ENCODE measurements at regions not wholly inside any gene's neighbourhood (a gene's known extent, or its start where the extent isn't known, plus 50 kb on each side); places are given as distances from the start of the nearest gene placed in this dataset.
A peak's percentile ranks its signal among the peaks of the same experiment; 100 is the strongest.
"Not testable (repeated sequence)": the region's sequence is repeated elsewhere in the genome, so short reads cannot be mapped to it uniquely, and the experiment has no call there.

DNA sequence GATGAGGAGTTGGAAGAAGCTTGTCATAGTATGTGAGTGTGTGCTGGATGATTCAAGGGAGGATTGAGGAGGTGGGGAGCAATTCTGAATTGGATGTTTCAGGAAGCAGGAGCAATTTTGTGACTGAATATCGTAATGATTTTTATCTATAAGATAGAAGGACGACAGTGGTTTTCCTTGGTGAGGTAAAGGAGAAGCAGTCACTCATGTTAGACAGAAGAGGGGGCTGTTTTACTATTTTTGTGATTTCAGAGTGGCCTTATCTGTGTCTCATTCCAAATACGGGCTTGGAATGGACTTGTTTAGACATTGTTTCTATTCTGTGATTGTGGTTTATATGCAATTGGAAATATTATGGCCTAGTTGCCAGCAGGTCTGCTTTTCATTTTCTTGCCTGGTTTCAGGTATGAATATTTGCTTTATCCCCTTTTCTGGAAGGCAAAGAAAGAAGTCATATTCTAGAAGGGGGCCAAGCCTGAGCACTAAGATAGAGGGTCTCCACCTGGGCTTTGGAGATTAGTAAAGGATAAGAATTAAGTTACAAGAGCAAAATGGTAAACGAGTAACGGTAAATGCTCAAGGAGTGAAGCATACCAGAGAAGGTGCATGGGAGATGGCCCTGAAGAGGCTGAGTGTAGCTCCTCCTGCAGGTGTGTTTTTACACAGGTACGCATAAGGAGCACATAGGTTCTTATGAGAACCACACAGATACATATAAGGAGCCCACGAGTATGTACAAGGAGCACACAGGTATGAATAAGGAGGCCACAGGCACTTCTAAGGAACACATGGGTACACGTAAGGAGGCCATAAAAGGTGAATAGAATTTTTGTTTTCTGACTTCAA, 124.6 kb upstream of the KCNAB1 start:
- no peak for DNase-seq

GRCh38 chr3:155996882-155997281, 123.5 kb upstream of the KCNAB1 start:
- no peak for DNase-seq

DNA sequence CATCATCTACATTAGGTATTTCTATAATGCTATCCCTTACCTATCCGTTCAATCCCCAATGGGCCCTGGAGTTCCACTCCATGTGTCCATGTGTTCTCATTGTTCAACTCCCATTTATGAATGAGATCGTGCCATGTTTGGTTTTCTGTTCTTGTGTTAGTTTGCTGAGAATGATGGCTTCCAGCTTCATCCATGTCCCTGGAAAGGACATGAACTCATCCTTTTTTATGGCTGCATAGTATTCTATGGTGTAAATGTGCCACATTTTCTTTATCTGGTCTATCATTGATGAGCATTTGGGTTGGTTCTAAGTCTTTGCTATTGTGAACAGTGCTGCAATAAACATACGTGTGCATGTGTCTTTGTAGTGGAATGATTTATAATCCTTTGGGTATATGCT, 122.2 kb upstream of the KCNAB1 start:
- not testable (repeated sequence) for DNase-seq

DNA sequence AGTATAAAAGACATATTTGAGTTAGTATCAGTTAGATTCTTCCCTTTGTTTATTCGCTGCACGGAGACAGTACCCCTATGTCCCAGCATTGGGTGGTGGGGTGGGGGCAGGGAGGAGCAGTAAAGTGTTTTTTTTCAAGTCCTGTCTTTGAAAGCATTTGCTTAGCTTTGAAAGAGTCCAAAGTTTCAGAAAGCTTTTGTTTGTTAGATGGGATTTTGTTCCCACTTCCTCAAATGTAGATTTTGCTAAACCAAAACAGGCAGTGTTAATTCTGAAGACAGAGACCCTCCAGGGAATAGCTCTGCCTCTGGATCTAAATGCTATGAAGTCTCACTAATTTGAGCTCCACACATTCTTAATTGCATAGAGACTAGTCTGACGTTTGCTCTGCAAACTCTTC, 114.6 kb upstream of the KCNAB1 start:
- DNase-seq: no peak

DNA sequence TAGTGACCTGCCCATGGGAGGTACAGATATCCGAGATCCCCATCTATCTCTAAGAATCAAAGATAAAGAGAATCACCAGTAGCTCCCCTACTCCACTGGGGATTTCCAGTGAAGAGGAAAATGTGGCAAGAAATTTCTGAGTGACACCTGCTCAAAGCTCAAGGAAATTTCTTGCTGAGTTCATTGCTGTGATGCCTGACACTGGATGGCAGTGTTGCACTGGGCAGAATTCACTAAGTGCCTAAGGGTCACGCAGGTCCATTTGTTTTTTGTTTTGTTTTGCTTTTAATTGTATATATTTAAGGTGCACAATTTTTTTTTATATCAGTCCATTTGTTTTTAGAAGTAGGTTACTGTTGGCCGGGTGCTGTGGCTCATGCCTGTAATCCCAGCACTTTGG, 109.5 kb upstream of the KCNAB1 start:
- no peak for DNase-seq

- DNase-seq: no peak
These were observed 105.9 kb upstream of the KCNAB1 start for GRCh38 chr3:156014489-156014888.

GRCh38 chr3:156016902-156017301, 103.5 kb upstream of the KCNAB1 start:
- no peak for DNase-seq

DNA sequence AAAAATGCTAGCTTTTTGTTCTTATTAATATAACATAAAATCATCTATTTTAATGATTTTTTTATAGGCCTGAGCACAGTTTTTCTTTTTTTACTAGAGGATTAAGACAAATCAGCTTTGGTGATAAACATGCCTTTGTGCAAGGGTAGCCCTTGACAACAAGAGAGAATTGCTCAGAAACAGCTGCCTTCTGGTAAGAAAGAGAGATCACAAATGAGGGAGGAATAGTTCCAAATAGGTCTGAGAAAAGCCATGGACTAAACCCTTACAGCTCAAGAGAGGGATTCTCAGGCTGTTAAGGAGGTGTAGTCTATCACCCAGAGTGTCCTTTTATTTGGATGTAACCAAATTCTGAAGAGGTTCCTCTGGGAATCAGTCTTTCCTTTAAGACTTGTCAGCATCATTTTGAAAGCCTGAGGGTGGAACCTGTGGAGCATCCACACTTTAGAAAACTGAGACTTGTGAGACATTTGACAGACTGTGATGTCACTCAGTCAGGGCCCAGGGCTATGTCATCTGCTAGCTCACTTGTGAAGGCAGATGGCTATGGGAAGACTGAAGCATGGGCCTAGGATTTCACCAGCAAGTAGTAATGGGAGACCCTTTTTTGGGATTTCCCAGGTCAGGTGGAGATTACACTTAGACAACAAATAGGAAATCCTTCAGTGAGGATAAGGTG, 102.9 kb upstream of the KCNAB1 start:
- no peak for DNase-seq

- DNase-seq: no peak
These were observed 95.4 kb upstream of the KCNAB1 start for GRCh38 chr3:156024904-156025533.

DNA sequence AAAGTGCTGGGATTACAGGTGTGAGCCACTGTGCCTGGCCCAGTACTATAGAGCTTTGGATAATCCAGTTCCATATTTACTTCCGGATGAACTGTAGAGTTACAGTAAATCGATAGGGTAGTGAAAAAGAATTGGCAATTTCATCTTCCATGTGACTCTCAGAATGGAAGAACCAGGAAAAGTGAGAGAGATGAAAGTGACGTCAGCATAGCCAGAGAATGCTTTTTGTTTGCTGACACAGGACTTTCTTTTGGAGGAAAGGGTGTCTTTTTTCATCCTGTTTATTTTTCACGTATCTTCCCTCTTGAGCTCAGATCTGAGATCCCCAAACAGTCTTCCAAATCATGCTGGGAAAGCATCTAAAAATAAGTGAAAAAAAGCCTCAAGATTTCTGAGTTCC, 91.2 kb upstream of the KCNAB1 start:
- no peak for DNase-seq

DNA sequence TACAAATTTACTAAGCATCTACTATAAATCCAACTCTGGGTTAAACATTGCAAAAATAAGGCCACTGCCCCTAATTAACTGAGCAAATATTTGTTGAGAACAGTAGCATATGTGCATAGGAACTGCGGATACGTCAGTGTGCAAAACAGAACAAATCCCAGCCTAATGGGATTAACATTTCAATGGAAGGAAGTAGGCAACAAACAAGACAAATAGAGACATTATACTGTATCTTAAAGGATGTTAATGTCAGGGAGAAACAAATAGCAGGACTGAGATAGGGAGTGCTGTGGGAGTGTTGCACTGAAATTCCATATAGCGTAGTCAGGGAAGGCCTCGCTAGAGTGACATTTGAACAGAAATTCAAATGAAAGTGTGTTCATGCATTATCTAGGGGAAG, 89.7 kb upstream of the KCNAB1 start:
- DNase-seq: no peak

- no peak for DNase-seq
These were observed 87.0 kb upstream of the KCNAB1 start for GRCh38 chr3:156033428-156033827.

GRCh38 chr3:156035158-156035557, 85.2 kb upstream of the KCNAB1 start:
- DNase-seq: no peak

- no peak for DNase-seq
These were observed 83.9 kb upstream of the KCNAB1 start for GRCh38 chr3:156036258-156037053.

GRCh38 chr3:156037356-156037755, 83.0 kb upstream of the KCNAB1 start:
- no peak for DNase-seq

DNA sequence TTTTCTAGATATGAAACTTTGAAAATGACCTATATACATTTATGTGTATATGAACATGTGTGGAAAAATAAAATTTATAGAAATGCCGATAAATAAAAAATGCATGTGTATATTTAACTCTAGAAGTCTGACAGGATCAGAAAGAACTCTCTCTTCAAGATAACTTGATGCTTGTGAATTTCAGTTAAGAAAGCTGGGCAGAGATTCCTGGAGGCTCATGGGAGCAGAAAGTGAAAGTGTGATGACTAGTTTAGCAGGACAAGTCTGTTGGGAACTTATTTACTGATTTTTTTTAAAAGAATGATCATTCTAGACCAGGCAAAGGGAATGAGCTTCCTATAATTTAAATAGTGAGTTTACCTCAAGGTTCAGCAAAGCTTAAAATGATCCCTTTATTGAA, 81.5 kb upstream of the KCNAB1 start:
- no peak for DNase-seq

DNA sequence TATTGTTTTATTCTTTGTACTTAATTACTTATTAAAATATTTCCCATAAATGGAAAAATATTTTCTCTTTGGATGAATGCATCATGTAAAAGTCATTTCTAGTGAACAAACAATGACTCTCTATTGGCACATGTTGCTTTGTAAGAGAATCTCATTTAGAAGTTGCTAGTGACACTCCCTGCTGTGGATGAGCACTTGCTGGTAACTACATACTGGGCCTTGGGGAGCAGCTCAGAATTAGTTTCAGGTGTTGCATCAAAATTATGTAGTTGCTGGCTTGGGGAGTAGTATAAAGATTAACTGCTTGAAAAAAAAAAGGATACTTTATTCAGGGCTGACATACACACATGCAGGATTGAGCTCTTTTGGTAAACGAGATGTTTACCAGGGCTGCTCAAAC, 80.3 kb upstream of the KCNAB1 start:
- no peak for DNase-seq

DNA sequence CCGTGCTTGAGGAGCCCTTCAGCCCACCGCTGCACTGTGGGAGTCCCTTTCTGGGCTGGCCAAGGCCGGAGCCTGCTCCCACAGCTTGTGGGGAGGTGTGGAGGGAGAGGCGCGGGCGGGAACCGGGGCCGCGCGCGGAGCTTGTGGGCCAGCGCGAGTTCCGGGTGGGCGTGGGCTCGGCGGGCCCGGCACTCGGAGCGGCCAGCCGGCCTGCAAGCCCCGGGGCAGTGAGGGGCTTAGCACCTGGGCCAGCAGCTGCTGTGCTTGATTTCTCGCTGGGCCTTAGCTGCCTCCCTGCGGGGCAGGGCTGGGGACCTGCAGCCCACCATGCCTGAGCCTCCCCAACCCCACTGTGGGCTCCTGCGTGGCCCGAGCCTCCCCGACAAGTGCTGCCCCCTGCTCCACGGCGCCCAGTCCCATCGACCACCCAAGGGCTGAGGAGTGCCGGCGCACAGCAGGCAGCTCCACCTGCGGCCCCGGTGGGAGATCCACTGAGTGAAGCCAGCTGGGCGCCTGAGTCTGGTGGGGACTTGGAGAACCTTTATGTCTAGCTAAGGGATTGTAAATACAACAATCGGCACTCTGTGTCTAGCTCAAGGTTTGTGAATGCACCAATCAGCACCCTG, 79.0 kb upstream of the KCNAB1 start:
- not testable (repeated sequence) for DNase-seq

GRCh38 chr3:156041856-156042255, 78.5 kb upstream of the KCNAB1 start:
- DNase-seq: not testable (repeated sequence)

- peak; percentile 9 for DNase-seq
These were observed 76.3 kb upstream of the KCNAB1 start for GRCh38 chr3:156043832-156044633.

DNA sequence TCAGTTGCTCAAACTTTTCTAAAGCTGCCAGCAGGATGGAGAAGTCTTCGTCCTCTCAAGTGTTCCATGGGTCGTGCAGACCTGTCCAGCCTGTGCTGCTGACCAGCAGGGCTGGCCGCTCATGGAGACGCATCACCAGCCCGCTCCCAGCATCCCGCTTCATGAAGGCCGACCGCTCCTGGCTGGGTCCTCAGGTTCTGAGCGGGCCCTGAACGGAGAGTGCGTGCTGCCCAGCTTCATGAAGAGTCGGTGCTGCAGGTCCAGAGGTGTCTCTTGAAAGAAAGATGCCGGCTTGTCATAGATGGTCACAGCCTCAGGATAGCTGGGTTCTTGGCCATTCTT, 75.8 kb upstream of the KCNAB1 start:
- DNase-seq: no peak

- not testable (repeated sequence) for DNase-seq
These were observed 71.9 kb upstream of the KCNAB1 start for GRCh38 chr3:156048483-156048882.
